Thyroid gland (tissue), 4 donors: ENCODE measurements at regions not wholly inside any gene's neighbourhood (a gene's known extent, or its start where the extent isn't known, plus 50 kb on each side); places are given as distances from the start of the nearest gene placed in this dataset.

Experiments
- POLR2A ChIP-seq, 2 donors: fragments of 450-650 bp; IDR thresholded peaks; one replicate each; pipeline ENCODE4 v1.6.1; 2017; ENCODE audit warnings: antibody characterized with exemption in 2 of 2, mild to moderate bottlenecking in 2 of 2, moderate library complexity in 1 of 2
- TF ChIP-seq, protein P1 (sequence below), 6 experiments: fragments of 200-600 bp in 3 of 6; fragments of 450-650 bp in 3 of 6; sonication (generic) in 3 of 6; IDR thresholded peaks; one replicate each; pipeline ENCODE4 v1.5.1; 2016 to 2019; ENCODE audit warnings: antibody characterized with exemption in 6 of 6, mild to moderate bottlenecking in 2 of 6, inconsistent platforms in 1 of 6, moderate library complexity in 1 of 6

GRCh38 chr12:107457362-107457935 lies 228.2 kb upstream of the PWP1 start:
- TF ChIP-seq, protein P1, sequence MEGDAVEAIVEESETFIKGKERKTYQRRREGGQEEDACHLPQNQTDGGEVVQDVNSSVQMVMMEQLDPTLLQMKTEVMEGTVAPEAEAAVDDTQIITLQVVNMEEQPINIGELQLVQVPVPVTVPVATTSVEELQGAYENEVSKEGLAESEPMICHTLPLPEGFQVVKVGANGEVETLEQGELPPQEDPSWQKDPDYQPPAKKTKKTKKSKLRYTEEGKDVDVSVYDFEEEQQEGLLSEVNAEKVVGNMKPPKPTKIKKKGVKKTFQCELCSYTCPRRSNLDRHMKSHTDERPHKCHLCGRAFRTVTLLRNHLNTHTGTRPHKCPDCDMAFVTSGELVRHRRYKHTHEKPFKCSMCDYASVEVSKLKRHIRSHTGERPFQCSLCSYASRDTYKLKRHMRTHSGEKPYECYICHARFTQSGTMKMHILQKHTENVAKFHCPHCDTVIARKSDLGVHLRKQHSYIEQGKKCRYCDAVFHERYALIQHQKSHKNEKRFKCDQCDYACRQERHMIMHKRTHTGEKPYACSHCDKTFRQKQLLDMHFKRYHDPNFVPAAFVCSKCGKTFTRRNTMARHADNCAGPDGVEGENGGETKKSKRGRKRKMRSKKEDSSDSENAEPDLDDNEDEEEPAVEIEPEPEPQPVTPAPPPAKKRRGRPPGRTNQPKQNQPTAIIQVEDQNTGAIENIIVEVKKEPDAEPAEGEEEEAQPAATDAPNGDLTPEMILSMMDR (IDR thresholded peaks at IDR 0.05): no peak
- no peak for TF ChIP-seq POLR2A (IDR thresholded peaks at IDR 0.05)
